IMR-90 (cell line): ENCODE measurements at regions not wholly inside any gene's neighbourhood (a gene's known extent, or its start where the extent isn't known, plus 50 kb on each side); places are given as distances from the start of the nearest gene placed in this dataset.

Experiments
- ATAC-seq: fragments of 200-7000 bp; cut with Tn5 transposase; 2 replicates; pipeline ENCODE4 v1.9.1; 2020; ENCODE audit warnings: low read depth, mild to moderate bottlenecking, moderate library complexity
- BruUV-seq: library from RNA; stranded (reverse); fragments of 400-500 nt; replicated peaks from 2 replicates; lab custom pipeline; 2021; lab: Mats Ljungman, UMichigan
- CTCF ChIA-PET: fragments of 300-600 bp; formaldehyde crosslinking; extraction: SDS; loops from one replicate; lab custom pipeline; 2021; ENCODE audit warnings: antibody characterized with exemption; lab: Yijun Ruan, JAX
- POLR2A ChIA-PET: fragments of 300-600 bp; sonication (Branson Sonifier 250); formaldehyde crosslinking; loops from one replicate; lab custom pipeline; 2022; ENCODE audit warnings: antibody characterized with exemption; ENCODE audit not compliant: unreplicated experiment; lab: Charles Lee
- DNase-seq: peaks from one replicate; pipeline ENCODE4 v3.0.0; 2013
- H2AFZ ChIP-seq: replicated peaks from 2 replicates; pipeline ENCODE3; 2013; ENCODE audit warnings: low read length, mild to moderate bottlenecking; ENCODE audit not compliant: poor library complexity
- H2AK5ac ChIP-seq: 2 replicates; pipeline ENCODE4 v1.6.1; 2013; ENCODE audit warnings: low read depth, low read length, inconsistent platforms
- H2AK9ac ChIP-seq: replicated peaks from 2 replicates; pipeline ENCODE3; 2013; ENCODE audit warnings: mild to moderate bottlenecking, low read depth, low read length, moderate library complexity; ENCODE audit not compliant: poor library complexity
- H2BK120ac ChIP-seq: 2 replicates; pipeline ENCODE4 v1.6.1; 2013; ENCODE audit warnings: low read depth, low read length, inconsistent platforms
- H2BK15ac ChIP-seq: 3 replicates; pipeline ENCODE4 v1.6.1; 2013; ENCODE audit warnings: low read depth, low read length, inconsistent platforms
- H2BK20ac ChIP-seq: 2 replicates; pipeline ENCODE4 v1.6.1; 2013; ENCODE audit warnings: low read depth, mild to moderate bottlenecking, inconsistent platforms, low read length, moderate library complexity
- H2BK5ac ChIP-seq: 2 replicates; pipeline ENCODE4 v1.6.1; 2013; ENCODE audit warnings: mild to moderate bottlenecking, low read depth, low read length, inconsistent platforms; ENCODE audit not compliant: poor library complexity, severe bottlenecking
- H3K14ac ChIP-seq: replicated peaks from 2 replicates; pipeline ENCODE4 v1.6.1; 2013; ENCODE audit warnings: low read depth, low read length, inconsistent platforms
- H3K18ac ChIP-seq: 2 replicates; pipeline ENCODE4 v1.6.1; 2013; ENCODE audit warnings: low read depth, low read length, control low read depth
- H3K23ac ChIP-seq: 2 replicates; pipeline ENCODE4 v1.6.1; 2013; ENCODE audit warnings: low read depth, low read length, inconsistent platforms
- H3K27ac ChIP-seq: 2 replicates; pipeline ENCODE4 v1.5.1; 2013; ENCODE audit warnings: mild to moderate bottlenecking, control low read depth, low read length; ENCODE audit not compliant: insufficient read depth
- H3K27me3 ChIP-seq: 2 replicates; pipeline ENCODE4 v1.6.1; 2013; ENCODE audit warnings: low read length; ENCODE audit not compliant: control insufficient read depth, insufficient read depth
- H3K36me3 ChIP-seq: 2 replicates; pipeline ENCODE4 v1.6.1; 2013; ENCODE audit warnings: low read length, mixed read lengths; ENCODE audit not compliant: control insufficient read depth, insufficient read depth
- H3K4ac ChIP-seq: 2 replicates; pipeline ENCODE4 v1.6.1; 2013; ENCODE audit warnings: low read depth, low read length, inconsistent platforms
- H3K4me1 ChIP-seq: 2 replicates; pipeline ENCODE4 v1.6.1; 2013; ENCODE audit warnings: low read length, mixed read lengths; ENCODE audit not compliant: control insufficient read depth, insufficient read depth
- H3K4me2 ChIP-seq: 2 replicates; pipeline ENCODE4 v1.6.1; 2013; ENCODE audit warnings: low read depth, mild to moderate bottlenecking, control low read depth, low read length, moderate library complexity
- H3K4me3 ChIP-seq: 2 replicates; pipeline ENCODE4 v1.5.1; 2013; ENCODE audit warnings: low read depth, mild to moderate bottlenecking, control low read depth, low read length, moderate library complexity; ENCODE audit not compliant: insufficient read depth
- H3K56ac ChIP-seq: 2 replicates; pipeline ENCODE4 v1.6.1; 2013; ENCODE audit warnings: low read length, inconsistent platforms; ENCODE audit not compliant: insufficient read depth; ENCODE audit errors: extremely low read depth
- H3K79me1 ChIP-seq, 2 experiments: 2 replicates each; pipeline ENCODE4 v1.6.1; 2013; ENCODE audit warnings: low read length in 2 of 2, inconsistent platforms in 1 of 2, low read depth in 1 of 2
- H3K9ac ChIP-seq: 2 replicates; pipeline ENCODE4 v1.6.1; 2013; ENCODE audit warnings: low read depth, low read length, control low read depth
- H3K9me1 ChIP-seq: 2 replicates; pipeline ENCODE4 v1.6.1; 2013; ENCODE audit warnings: low read length, inconsistent platforms; ENCODE audit not compliant: insufficient read depth
- H3K9me3 ChIP-seq: 2 replicates; pipeline ENCODE4 v1.6.1; 2013; ENCODE audit warnings: low read length; ENCODE audit not compliant: control insufficient read depth, insufficient read depth
- H4K20me1 ChIP-seq: 2 replicates; pipeline ENCODE4 v1.6.1; 2013; ENCODE audit warnings: low read length, inconsistent platforms; ENCODE audit not compliant: insufficient read depth
- H4K5ac ChIP-seq: 2 replicates; pipeline ENCODE4 v1.6.1; 2013; ENCODE audit warnings: mild to moderate bottlenecking, low read depth, low read length, control low read depth
- H4K8ac ChIP-seq, 2 experiments: 2 replicates each; pipeline ENCODE4 v1.6.1; 2013; ENCODE audit warnings: low read depth in 2 of 2, low read length in 2 of 2, control low read depth in 1 of 2, inconsistent platforms in 1 of 2
- H4K91ac ChIP-seq: 2 replicates; pipeline ENCODE4 v1.6.1; 2013; ENCODE audit warnings: low read depth, low read length, inconsistent platforms; ENCODE audit not compliant: insufficient read depth
- FOS ChIP-seq: fragments of 150-350 bp; IDR thresholded peaks from 2 replicates; pipeline ENCODE4 v1.6.1; 2016; ENCODE audit warnings: low read depth, low read length
- MAFK ChIP-seq: IDR thresholded peaks from 2 replicates; pipeline ENCODE4 v1.6.1; 2012; ENCODE audit warnings: low read depth, low read length, improper control_type of control experiment
- RAD21 ChIP-seq: IDR thresholded peaks from 2 replicates; pipeline ENCODE4 v1.6.1; 2012; ENCODE audit warnings: low read length, improper control_type of control experiment
- WGBS, 2 experiments: methylation state at CpG; one replicate each; pipeline versions ENCODE4 v1.1.5 to v1.1.7; 2013; ENCODE audit warnings: missing lambda C conversion rate in 2 of 2; ENCODE audit not compliant: insufficient read length in 1 of 2; ENCODE audit errors: extremely low coverage in 2 of 2; 5-methylcytosine and 5-hydroxymethylcytosine counted together
- dilution Hi-C: fragments of 300-500 bp; cut with HindIII; formaldehyde crosslinking; loops from one replicate; pipeline ENCODE4 v1.14.3; 2018; ENCODE audit warnings: low sequenced_read_pairs; ENCODE audit not compliant: unreplicated experiment
- in situ Hi-C: fragments of 300-500 bp; cut with MboI; formaldehyde crosslinking; loops from 3 replicates; pipeline ENCODE4 v1.14.3; 2019; ENCODE audit warnings: low sequenced_read_pairs, inconsistent platforms, mixed read lengths
- intact Hi-C: fragments of 100-400 bp; cut with micrococcal nuclease; formaldehyde crosslinking; loops from 2 replicates; pipeline ENCODE4 v1.10.0; 2022
- TF ChIP-seq, protein P1 (sequence below): fragments of 150-350 bp; IDR thresholded peaks from 2 replicates; pipeline ENCODE4 v1.6.1; 2016; ENCODE audit warnings: low read depth, mild to moderate bottlenecking, low read length, moderate library complexity, borderline replicate concordance

GRCh38 chr5:167155387-167156005 lies 1135.9 kb upstream of the WWC1 start:
- Histone ChIP-seq H2BK20ac (no peak overlapping the region), H3K9me3 (peaks cover 5% of the 10 kb centered on the region; the same call in 1 of the 2 replicates), H4K20me1 (no peaks in the 10 kb centered on the region), H3K27ac (no peak overlapping the region), H3K36me3 (no peaks in the 10 kb centered on the region), H3K14ac (no peak overlapping the region), H3K4me1 (no peaks in the 10 kb centered on the region), H3K18ac (no peak overlapping the region), H4K5ac (no peak overlapping the region), H3K4ac (no peak overlapping the region), H3K23ac (no peak overlapping the region), H2AFZ (no peak overlapping the region), H3K27me3 (no peaks in the 10 kb centered on the region), H3K9me1 (no peaks in the 10 kb centered on the region), H3K9ac (no peak overlapping the region), H2AK9ac (no peak overlapping the region), H2BK5ac (no peak overlapping the region), H4K91ac (no peak overlapping the region), H3K4me2 (no peak overlapping the region), H2BK15ac (no peak overlapping the region), H3K4me3 (no peak overlapping the region), H4K8ac (no peak overlapping the region), H2AK5ac (no peak overlapping the region), H3K56ac (no peak overlapping the region), H3K79me1 (no peaks in the 10 kb centered on the region), H2BK120ac (no peak overlapping the region)
- dilution Hi-C loops = no loop called here
- no peak for TF ChIP-seq RAD21
- TF ChIP-seq, protein P1, sequence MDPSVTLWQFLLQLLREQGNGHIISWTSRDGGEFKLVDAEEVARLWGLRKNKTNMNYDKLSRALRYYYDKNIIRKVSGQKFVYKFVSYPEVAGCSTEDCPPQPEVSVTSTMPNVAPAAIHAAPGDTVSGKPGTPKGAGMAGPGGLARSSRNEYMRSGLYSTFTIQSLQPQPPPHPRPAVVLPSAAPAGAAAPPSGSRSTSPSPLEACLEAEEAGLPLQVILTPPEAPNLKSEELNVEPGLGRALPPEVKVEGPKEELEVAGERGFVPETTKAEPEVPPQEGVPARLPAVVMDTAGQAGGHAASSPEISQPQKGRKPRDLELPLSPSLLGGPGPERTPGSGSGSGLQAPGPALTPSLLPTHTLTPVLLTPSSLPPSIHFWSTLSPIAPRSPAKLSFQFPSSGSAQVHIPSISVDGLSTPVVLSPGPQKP = no peak
- no peak for TF ChIP-seq FOS
- no peak for TF ChIP-seq MAFK
- DNase-seq (no peak), ATAC-seq (no peak)
- intact Hi-C loops = no loop called here
- in situ Hi-C loops = no loop called here
- no TSS peak for BruUV-seq
- ChIA-PET POLR2A (no interaction called here), CTCF (no interaction called here)
- WGBS, 2 experiments = 73% methylated on average over 8 of the region's 21 CpGs; no CpG with 5 or more reads in 1 of the 2 experiments
